NCI-H1092 treated with DMSO at 0.1 percent for 48 hours (cell line): ENCODE measurements at regions not wholly inside any gene's neighbourhood (a gene's known extent, or its start where the extent isn't known, plus 50 kb on each side); places are given as distances from the start of the nearest gene placed in this dataset.

Experiments used
- DNase-seq: peaks from one replicate; lab custom pipeline; 2025; lab: John Stamatoyannopoulos, UW

- DNase-seq, result no peak
Observed at GRCh38 chr2:239574054-239574433, 173.2 kb upstream of the HDAC4 start.

- no peak for DNase-seq
Observed at GRCh38 chr2:239570971-239571520, 170.2 kb upstream of the HDAC4 start.

GRCh38 chr2:239570216-239570925 lies 169.6 kb upstream of the HDAC4 start:
- DNase-seq, result no peak

GRCh38 chr2:239569401-239570090 lies 168.7 kb upstream of the HDAC4 start:
- no peak for DNase-seq

- DNase-seq, result no peak
Observed at GRCh38 chr2:239568601-239569000, 167.8 kb upstream of the HDAC4 start.

- DNase-seq, result no peak
Observed at GRCh38 chr2:239567786-239568185, 167.0 kb upstream of the HDAC4 start.

GRCh38 chr2:239566995-239567568 lies 166.3 kb upstream of the HDAC4 start:
- DNase-seq, result no peak

- DNase-seq, result no peak
Observed at GRCh38 chr2:239566162-239566994, 165.6 kb upstream of the HDAC4 start.

GRCh38 chr2:239564587-239564986 lies 163.8 kb upstream of the HDAC4 start:
- DNase-seq, result no peak

- no peak for DNase-seq
Observed at GRCh38 chr2:239563561-239563960, 162.7 kb upstream of the HDAC4 start.

- no peak for DNase-seq
Observed at GRCh38 chr2:239561446-239562001, 160.7 kb upstream of the HDAC4 start.

- no peak for DNase-seq
Observed at GRCh38 chr2:239559417-239560261, 158.8 kb upstream of the HDAC4 start.

GRCh38 chr2:239558661-239559060 lies 157.8 kb upstream of the HDAC4 start:
- no peak for DNase-seq

GRCh38 chr2:239557516-239557915 lies 156.7 kb upstream of the HDAC4 start:
- no peak for DNase-seq

- DNase-seq, result no peak
Observed at GRCh38 chr2:239555571-239555905, 154.7 kb upstream of the HDAC4 start.

- DNase-seq, result no peak
Observed at GRCh38 chr2:239554766-239555570, 154.1 kb upstream of the HDAC4 start.

GRCh38 chr2:239553376-239554000 lies 152.7 kb upstream of the HDAC4 start:
- DNase-seq, result no peak

- DNase-seq, result no peak
Observed at GRCh38 chr2:239552213-239552926, 151.6 kb upstream of the HDAC4 start.

- no peak for DNase-seq
Observed at GRCh38 chr2:239551206-239551605, 150.4 kb upstream of the HDAC4 start.
